ENCODE measurements at regions not wholly inside any gene's neighbourhood (a gene's known extent, or its start where the extent isn't known, plus 50 kb on each side); places are given as distances from the start of the nearest gene placed in this dataset.

GRCh38 chr13:78334059-78334458 lies 269.3 kb downstream of the POU4F1 start:
- no peak for DNase-seq (ENCODE audit: low read depth)

GRCh38 chr13:78326633-78327032 lies 276.7 kb downstream of the POU4F1 start:
- no peak for DNase-seq (ENCODE audit: low read depth)

- no peak for DNase-seq (ENCODE audit: low read depth)
These were observed 277.8 kb downstream of the POU4F1 start for GRCh38 chr13:78325585-78325984.

- DNase-seq (ENCODE audit: low read depth) = no peak
These were observed 279.5 kb downstream of the POU4F1 start for GRCh38 chr13:78323848-78324247.

- no peak for DNase-seq (ENCODE audit: low read depth)
These were observed 280.3 kb downstream of the POU4F1 start for GRCh38 chr13:78323040-78323439.

GRCh38 chr13:78319101-78319627 lies 284.2 kb downstream of the POU4F1 start:
- DNase-seq (ENCODE audit: low read depth) = no peak

GRCh38 chr13:78317030-78317429 lies 286.3 kb downstream of the POU4F1 start:
- DNase-seq (ENCODE audit: low read depth) = peak; percentile 3

GRCh38 chr13:78309497-78310180 lies 293.7 kb downstream of the POU4F1 start:
- DNase-seq (ENCODE audit: low read depth) = no peak

- no peak for DNase-seq (ENCODE audit: low read depth)
These were observed 296.7 kb downstream of the POU4F1 start for GRCh38 chr13:78306519-78307206.

- no peak for DNase-seq (ENCODE audit: low read depth)
These were observed 298.2 kb downstream of the POU4F1 start for GRCh38 chr13:78305171-78305570.

GRCh38 chr13:78299832-78300623 lies 303.3 kb downstream of the POU4F1 start:
- no peak for DNase-seq (ENCODE audit: low read depth)

GRCh38 chr13:78298657-78299056 lies 304.7 kb downstream of the POU4F1 start:
- peak; percentile 11 for DNase-seq (ENCODE audit: low read depth)

- no peak for DNase-seq (ENCODE audit: low read depth)
These were observed 316.6 kb downstream of the POU4F1 start for GRCh38 chr13:78286748-78287147.

GRCh38 chr13:78265098-78265497 lies 338.3 kb downstream of the POU4F1 start:
- no peak for DNase-seq (ENCODE audit: low read depth)

- DNase-seq (ENCODE audit: low read depth) = no peak
These were observed 339.7 kb upstream of the EDNRB start for GRCh38 chr13:78258304-78258703.

- no peak for DNase-seq (ENCODE audit: low read depth)
These were observed 337.9 kb upstream of the EDNRB start for GRCh38 chr13:78256484-78256883.

GRCh38 chr13:78254113-78254512 lies 335.5 kb upstream of the EDNRB start:
- no peak for DNase-seq (ENCODE audit: low read depth)

- no peak for DNase-seq (ENCODE audit: low read depth)
These were observed 328.7 kb upstream of the EDNRB start for GRCh38 chr13:78247362-78247761.

- peak; percentile 28 for DNase-seq (ENCODE audit: low read depth)
These were observed 322.8 kb upstream of the EDNRB start for GRCh38 chr13:78241278-78241919.

- no peak for DNase-seq (ENCODE audit: low read depth)
These were observed 321.1 kb upstream of the EDNRB start for GRCh38 chr13:78239714-78240113.

- no peak for DNase-seq (ENCODE audit: low read depth)
These were observed 320.3 kb upstream of the EDNRB start for GRCh38 chr13:78238911-78239310.

GRCh38 chr13:78228940-78229339 lies 310.3 kb upstream of the EDNRB start:
- no peak for DNase-seq (ENCODE audit: low read depth)
